ENCODE measurements at regions not wholly inside any gene's neighbourhood (a gene's known extent, or its start where the extent isn't known, plus 50 kb on each side); places are given as distances from the start of the nearest gene placed in this dataset.

GRCh38 chr20:22366631-22367030 lies 217.7 kb downstream of the FOXA2 start:
- DNase-seq = no peak

DNA sequence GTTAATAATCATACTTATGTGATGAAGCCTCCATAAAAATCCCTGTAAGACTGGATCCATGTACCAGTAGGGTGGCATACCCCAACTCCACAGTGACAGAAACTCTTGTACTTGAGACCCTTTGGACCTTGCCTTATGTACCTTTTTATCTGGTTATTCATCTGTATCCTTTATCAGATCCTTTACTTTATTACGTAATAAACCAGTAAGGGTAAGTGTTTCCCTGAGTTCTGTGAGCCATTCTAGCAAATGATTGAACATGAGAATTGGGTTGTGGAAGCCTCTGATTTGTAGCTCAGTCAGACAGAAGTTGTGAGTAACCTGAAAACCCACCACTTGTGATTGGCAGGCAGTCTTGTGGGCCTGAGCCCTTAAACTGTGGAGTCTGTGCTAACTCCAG lies 229.7 kb downstream of the FOXA2 start:
- no peak for DNase-seq

- no peak for DNase-seq
Observed at GRCh38 chr20:22353586-22353985, 230.8 kb downstream of the FOXA2 start.

- no peak for DNase-seq
Observed at GRCh38 chr20:22352019-22352418, 232.4 kb downstream of the FOXA2 start.

DNA sequence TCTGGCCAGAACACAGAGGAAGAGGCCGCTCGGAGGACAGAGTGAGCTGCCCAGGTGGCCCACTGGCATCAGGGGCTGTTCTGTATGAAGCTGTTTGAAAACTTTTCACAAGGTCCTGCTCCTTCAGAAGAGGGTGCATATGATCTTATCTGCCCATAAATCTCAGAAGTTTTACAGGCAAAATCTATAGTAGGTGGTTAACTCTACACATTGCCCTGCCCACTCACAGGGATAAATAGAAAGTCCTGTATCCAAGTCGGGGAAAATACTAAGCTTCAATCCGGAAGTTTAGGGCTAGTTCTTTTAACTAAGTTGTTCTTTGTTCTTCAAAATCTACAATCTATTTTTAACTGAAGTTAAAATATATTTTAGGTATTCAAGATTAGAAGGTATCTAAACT lies 233.7 kb downstream of the FOXA2 start:
- DNase-seq = no peak

- no peak for DNase-seq
Observed at GRCh38 chr20:22348010-22348409, 236.4 kb downstream of the FOXA2 start.

DNA sequence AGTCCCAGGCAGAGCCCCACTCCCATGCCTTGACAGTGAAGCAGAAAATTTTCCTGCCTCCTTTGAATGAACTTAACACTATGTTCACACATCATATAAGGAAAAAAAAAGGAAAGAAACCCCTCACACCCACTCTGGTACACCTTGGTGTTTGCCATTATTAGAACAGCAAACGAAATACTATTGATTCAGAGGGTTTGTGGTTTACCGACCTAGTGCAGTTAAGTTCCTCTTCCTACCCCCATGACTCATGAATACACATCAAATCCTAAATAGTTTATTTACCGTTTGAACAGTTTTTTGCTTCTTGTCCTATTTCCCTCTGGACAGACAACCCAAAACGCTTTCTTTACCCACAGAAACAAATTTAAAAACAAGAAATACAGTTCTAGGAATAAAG lies 237.7 kb downstream of the FOXA2 start:
- no peak for DNase-seq

- no peak for DNase-seq
Observed at GRCh38 chr20:22343612-22344011, 240.8 kb downstream of the FOXA2 start.

GRCh38 chr20:22342410-22342809 lies 242.0 kb downstream of the FOXA2 start:
- DNase-seq = no peak

DNA sequence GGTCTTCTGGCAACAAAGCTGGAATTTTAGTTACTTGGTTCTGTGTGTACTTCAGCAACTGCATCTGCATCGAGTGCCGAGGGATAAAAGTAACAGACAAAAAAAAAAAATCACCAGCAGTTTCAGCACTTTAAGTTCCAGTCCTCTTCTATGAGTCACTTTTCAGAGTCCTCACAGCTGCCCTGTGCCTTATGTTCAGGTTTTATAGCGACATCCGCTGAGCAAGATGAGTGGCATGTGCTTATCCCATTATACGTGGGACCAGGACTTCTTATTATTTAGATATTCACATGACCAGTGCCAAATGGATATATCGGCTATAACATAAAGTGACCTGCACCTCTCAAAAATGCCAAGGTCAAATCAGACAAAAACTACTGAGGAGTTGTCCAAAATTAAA lies 242.9 kb downstream of the FOXA2 start:
- no peak for DNase-seq

DNA sequence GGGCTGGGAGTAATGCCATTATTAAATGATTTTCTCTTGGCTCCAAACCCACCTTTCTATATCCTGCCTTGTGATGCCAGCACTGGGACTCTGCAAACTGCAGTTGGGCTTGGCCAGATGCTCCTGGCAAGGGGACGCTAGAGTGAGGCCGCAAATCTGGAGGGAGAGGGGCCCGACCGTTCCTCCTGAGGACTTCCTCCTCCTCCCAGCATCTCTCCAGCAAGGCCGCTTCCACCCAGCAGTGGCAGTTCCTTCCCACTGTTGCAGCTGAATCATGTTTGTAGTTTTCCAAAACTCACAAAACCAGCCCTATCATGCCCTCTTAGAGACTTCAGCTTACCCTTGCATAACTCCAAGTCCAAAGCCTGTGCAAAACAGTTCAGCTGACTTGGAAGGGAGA lies 244.4 kb downstream of the FOXA2 start:
- no peak for DNase-seq

DNA sequence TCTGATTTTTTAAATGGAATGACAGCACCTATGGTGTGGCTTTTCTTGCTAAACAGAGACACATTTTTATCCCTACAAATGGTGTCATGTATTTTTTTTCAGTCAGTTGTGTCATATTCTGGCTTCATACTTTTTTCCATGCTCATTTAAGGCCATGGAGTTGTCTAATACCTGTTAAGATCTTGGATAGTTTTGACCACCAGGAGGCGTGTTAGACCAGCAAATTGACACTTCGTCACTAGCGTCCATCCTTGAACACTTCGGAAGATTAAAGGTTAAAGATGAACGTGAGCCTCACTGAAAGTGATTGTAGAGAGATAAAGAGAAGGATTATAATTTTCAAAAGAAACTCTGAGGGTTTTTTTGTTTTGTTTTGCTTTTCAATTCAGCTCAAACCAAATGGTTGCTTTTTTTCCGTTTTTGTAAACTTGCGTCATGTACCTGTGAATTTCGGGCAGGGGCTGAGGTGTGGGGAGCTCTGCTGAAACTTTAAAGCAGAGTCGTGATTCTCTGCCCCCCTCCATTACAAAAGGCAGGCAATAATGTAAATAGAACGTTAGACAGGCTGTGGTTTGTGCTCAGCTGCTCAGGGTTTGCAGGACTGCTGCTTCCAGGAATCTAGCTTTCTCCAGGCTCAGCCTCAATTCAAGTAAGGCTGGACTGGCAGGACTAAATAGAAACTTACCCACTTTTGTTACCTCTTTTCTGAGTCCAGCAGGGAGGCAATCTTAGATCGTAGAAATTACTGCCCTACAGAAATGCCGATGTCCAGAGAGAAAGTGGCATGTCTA lies 245.1 kb downstream of the FOXA2 start:
- DNase-seq = peak; percentile 83

DNA sequence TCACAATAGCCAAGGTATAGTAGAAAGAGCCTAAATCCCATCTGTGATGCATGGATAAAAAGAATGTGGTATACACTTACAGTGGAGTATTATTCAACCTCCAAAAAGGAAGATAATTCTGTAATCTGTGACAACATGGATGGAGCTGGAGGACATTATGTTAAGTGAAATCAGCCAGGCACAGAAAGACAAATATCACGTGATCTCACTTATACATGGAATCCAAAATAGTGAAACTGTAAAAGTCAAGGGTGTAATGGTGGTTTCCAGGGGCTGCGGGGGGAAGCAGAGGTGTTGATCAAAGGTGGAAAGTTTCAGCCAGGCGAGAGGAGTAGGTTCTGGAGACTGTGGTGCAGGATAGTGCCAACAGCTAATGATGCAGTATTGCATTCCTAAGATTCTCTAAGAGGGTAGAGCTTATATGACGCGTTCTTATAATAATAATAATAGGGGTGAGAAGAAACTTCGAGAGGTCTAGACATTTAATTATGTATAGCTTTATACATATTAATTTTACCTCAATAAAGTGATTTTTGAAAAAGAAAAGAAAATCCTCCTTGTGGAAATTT lies 246.1 kb downstream of the FOXA2 start:
- no peak for DNase-seq

- no peak for DNase-seq
Observed at GRCh38 chr20:22335210-22335609, 249.2 kb downstream of the FOXA2 start.

- DNase-seq = peak; percentile 64
Observed at GRCh38 chr20:22333885-22334545, 250.4 kb downstream of the FOXA2 start.

- DNase-seq = no peak
Observed at GRCh38 chr20:22324505-22324904, 259.9 kb downstream of the FOXA2 start.

- no peak for DNase-seq
Observed at GRCh38 chr20:22322513-22322912, 261.9 kb downstream of the FOXA2 start.

GRCh38 chr20:22321191-22321590 lies 263.2 kb downstream of the FOXA2 start:
- DNase-seq = no peak

DNA sequence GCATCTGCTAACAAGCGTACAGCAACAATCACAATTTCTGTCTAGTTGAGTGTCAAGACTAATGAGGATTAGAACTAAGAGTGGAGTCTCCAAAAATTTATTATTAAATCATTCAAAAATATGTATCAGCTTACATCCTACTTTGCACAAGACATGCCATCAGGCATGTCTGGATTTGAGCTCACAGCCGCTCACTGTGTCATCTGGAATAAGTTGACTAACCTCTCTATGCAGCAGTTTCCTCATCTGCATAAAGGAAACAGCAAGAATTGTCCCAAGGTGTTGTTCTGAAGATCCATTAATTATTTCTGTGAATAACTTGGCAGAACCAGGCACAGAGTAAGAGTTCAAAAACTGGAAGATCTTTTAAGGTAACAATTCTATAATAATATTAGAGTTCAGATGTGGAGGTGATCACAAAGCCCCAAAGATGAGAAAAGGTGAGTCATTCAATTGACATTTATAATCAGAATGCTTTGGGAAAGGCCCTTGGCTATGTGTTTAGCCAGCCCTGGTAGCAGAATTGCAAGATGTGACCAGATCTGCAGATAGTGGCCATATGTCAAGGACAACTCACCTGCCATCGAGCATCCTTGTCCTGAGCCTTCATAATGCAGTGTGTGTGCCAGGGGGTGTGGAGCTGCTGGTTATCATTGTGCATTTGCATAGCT lies 264.0 kb downstream of the FOXA2 start:
- no peak for DNase-seq

DNA sequence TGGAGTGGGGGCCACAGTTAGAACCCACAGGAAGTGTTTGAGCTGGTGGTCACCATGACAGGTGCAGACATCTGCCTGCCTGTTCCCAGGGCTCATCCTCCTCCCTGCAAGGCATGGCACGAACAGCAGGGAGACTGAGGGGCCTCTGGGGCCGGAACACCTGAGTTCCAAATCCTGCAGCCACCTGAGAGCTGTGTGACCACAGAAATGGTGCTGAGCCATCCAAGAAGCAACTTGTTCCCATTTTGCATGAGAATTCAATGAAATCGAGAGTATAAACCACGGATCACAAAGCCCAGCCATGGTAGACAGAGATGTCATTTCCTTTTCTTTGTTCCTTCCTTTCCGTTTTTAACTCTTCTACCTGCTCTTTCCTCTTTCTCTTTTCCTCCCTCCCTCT lies 268.6 kb downstream of the FOXA2 start:
- DNase-seq = no peak

GRCh38 chr20:22315073-22315472 lies 269.3 kb downstream of the FOXA2 start:
- no peak for DNase-seq

- DNase-seq = no peak
Observed at GRCh38 chr20:22312744-22313346, 271.5 kb downstream of the FOXA2 start.

GRCh38 chr20:22308934-22309333 lies 275.4 kb downstream of the FOXA2 start:
- no peak for DNase-seq

Measured in NCI-H1092 (cell line).